ENCODE measurements at regions not wholly inside any gene's neighbourhood (a gene's known extent, or its start where the extent isn't known, plus 50 kb on each side); places are given as distances from the start of the nearest gene placed in this dataset.

GRCh38 chr1:110778821-110779220, 94.1 kb upstream of the CD53 start:
- H3K9me3 ChIP-seq (ENCODE audit: control insufficient read depth, low read length, poor library complexity, severe bottlenecking), result no peaks in the 10 kb centered on the region
- Mint-ChIP-seq H3K36me3 (ENCODE audit: low read depth) (peaks cover 10% of the 10 kb centered on the region), H3K4me3 (no peak overlapping the region), H3K4me1 (peaks cover 26% of the 10 kb centered on the region), H3K27me3 (peaks cover 5% of the 10 kb centered on the region), H3K27ac (no peak overlapping the region)
- DNase-seq, result no peak
- ATAC-seq, result no peak

GRCh38 chr1:110777228-110777627, 95.7 kb upstream of the CD53 start:
- no peaks in the 10 kb centered on the region for H3K9me3 ChIP-seq (ENCODE audit: control insufficient read depth, low read length, poor library complexity, severe bottlenecking)
- Mint-ChIP-seq H3K4me1 (peaks cover 16% of the 10 kb centered on the region), H3K27me3 (peaks cover 10% of the 10 kb centered on the region), H3K27ac (no peak overlapping the region), H3K36me3 (ENCODE audit: low read depth) (peaks cover 10% of the 10 kb centered on the region), H3K4me3 (no peak overlapping the region)
- no peak for DNase-seq
- no peak for ATAC-seq

GRCh38 chr1:110774398-110774797, 98.5 kb upstream of the CD53 start:
- DNase-seq, result no peak
- Mint-ChIP-seq H3K36me3 (ENCODE audit: low read depth) (peaks cover 10% of the 10 kb centered on the region), H3K4me1 (peaks cover 7% of the 10 kb centered on the region), H3K4me3 (no peak overlapping the region), H3K27ac (no peak overlapping the region), H3K27me3 (peaks cover 22% of the 10 kb centered on the region)
- H3K9me3 ChIP-seq (ENCODE audit: control insufficient read depth, low read length, poor library complexity, severe bottlenecking), result no peaks in the 10 kb centered on the region
- ATAC-seq, result no peak

- peaks cover 7% of the 10 kb centered on the region for H3K36me3 Mint-ChIP-seq (ENCODE audit: low read depth)
- H3K27ac Mint-ChIP-seq, result no peak overlapping the region
- H3K4me3 Mint-ChIP-seq, result no peak overlapping the region
- no peak for DNase-seq
- no peak for ATAC-seq
- peaks cover 24% of the 10 kb centered on the region for H3K27me3 Mint-ChIP-seq
- H3K4me1 Mint-ChIP-seq, result peaks cover 4% of the 10 kb centered on the region
- H3K9me3 ChIP-seq (ENCODE audit: control insufficient read depth, low read length, poor library complexity, severe bottlenecking), result no peaks in the 10 kb centered on the region
These were observed 99.1 kb upstream of the KCNA3 start for GRCh38 chr1:110773813-110774212.

GRCh38 chr1:110771245-110772022, 96.7 kb upstream of the KCNA3 start:
- peaks cover 2% of the 10 kb centered on the region for H3K4me1 Mint-ChIP-seq
- H3K27ac Mint-ChIP-seq, result no peak overlapping the region
- no peak for ATAC-seq
- DNase-seq, result no peak
- H3K9me3 ChIP-seq (ENCODE audit: control insufficient read depth, low read length, poor library complexity, severe bottlenecking), result no peaks in the 10 kb centered on the region
- H3K27me3 Mint-ChIP-seq, result peaks cover 38% of the 10 kb centered on the region
- no peak overlapping the region for H3K4me3 Mint-ChIP-seq
- H3K36me3 Mint-ChIP-seq (ENCODE audit: low read depth), result peaks cover 4% of the 10 kb centered on the region

- no peaks in the 10 kb centered on the region for H3K36me3 Mint-ChIP-seq (ENCODE audit: low read depth)
- peaks cover 5% of the 10 kb centered on the region for H3K4me1 Mint-ChIP-seq
- H3K27ac Mint-ChIP-seq, result no peak overlapping the region
- H3K4me3 Mint-ChIP-seq, result no peak overlapping the region
- H3K9me3 ChIP-seq (ENCODE audit: control insufficient read depth, low read length, poor library complexity, severe bottlenecking), result no peaks in the 10 kb centered on the region
- ATAC-seq (no peak), DNase-seq (no peak)
- peaks cover 38% of the 10 kb centered on the region for H3K27me3 Mint-ChIP-seq
These were observed 96.1 kb upstream of the KCNA3 start for GRCh38 chr1:110770832-110771231.

- no peak overlapping the region for H3K4me3 Mint-ChIP-seq
- DNase-seq (no peak), ATAC-seq (no peak)
- H3K27me3 Mint-ChIP-seq, result peaks cover 38% of the 10 kb centered on the region
- H3K36me3 Mint-ChIP-seq (ENCODE audit: low read depth), result no peaks in the 10 kb centered on the region
- no peaks in the 10 kb centered on the region for H3K9me3 ChIP-seq (ENCODE audit: control insufficient read depth, low read length, poor library complexity, severe bottlenecking)
- H3K27ac Mint-ChIP-seq, result no peak overlapping the region
- H3K4me1 Mint-ChIP-seq, result peaks cover 9% of the 10 kb centered on the region
These were observed 93.9 kb upstream of the KCNA3 start for GRCh38 chr1:110768605-110769004.

GRCh38 chr1:110766336-110766647, 91.6 kb upstream of the KCNA3 start:
- Mint-ChIP-seq H3K27ac (no peak overlapping the region), H3K4me3 (no peak overlapping the region), H3K4me1 (peaks cover 7% of the 10 kb centered on the region), H3K27me3 (peaks cover 31% of the 10 kb centered on the region), H3K36me3 (ENCODE audit: low read depth) (no peaks in the 10 kb centered on the region)
- ATAC-seq, result no peak
- no peaks in the 10 kb centered on the region for H3K9me3 ChIP-seq (ENCODE audit: control insufficient read depth, low read length, poor library complexity, severe bottlenecking)
- DNase-seq, result no peak

- peaks cover 7% of the 10 kb centered on the region for H3K4me1 Mint-ChIP-seq
- peaks cover 31% of the 10 kb centered on the region for H3K27me3 Mint-ChIP-seq
- no peak overlapping the region for H3K27ac Mint-ChIP-seq
- no peaks in the 10 kb centered on the region for H3K36me3 Mint-ChIP-seq (ENCODE audit: low read depth)
- ATAC-seq (peak; percentile 81), DNase-seq (peak in 2 of 3 donors; percentile 24 to 39)
- no peak overlapping the region for H3K4me3 Mint-ChIP-seq
- H3K9me3 ChIP-seq (ENCODE audit: control insufficient read depth, low read length, poor library complexity, severe bottlenecking), result no peaks in the 10 kb centered on the region
These were observed 91.0 kb upstream of the KCNA3 start for GRCh38 chr1:110765640-110766335.

GRCh38 chr1:110763149-110763548, 88.4 kb upstream of the KCNA3 start:
- Mint-ChIP-seq H3K4me1 (peaks cover 7% of the 10 kb centered on the region), H3K4me3 (no peak overlapping the region), H3K27ac (no peak overlapping the region), H3K27me3 (peaks cover 20% of the 10 kb centered on the region), H3K36me3 (ENCODE audit: low read depth) (no peaks in the 10 kb centered on the region)
- DNase-seq, result no peak
- H3K9me3 ChIP-seq (ENCODE audit: control insufficient read depth, low read length, poor library complexity, severe bottlenecking), result no peaks in the 10 kb centered on the region
- no peak for ATAC-seq

- ATAC-seq, result no peak
- no peak overlapping the region for H3K4me3 Mint-ChIP-seq
These were observed 85.6 kb upstream of the KCNA3 start for GRCh38 chr1:110760321-110760720.

GRCh38 chr1:110756506-110756905, 81.8 kb upstream of the KCNA3 start:
- Mint-ChIP-seq H3K27ac (no peak overlapping the region), H3K4me3 (no peak overlapping the region), H3K27me3 (peaks cover 24% of the 10 kb centered on the region), H3K4me1 (no peaks in the 10 kb centered on the region), H3K36me3 (ENCODE audit: low read depth) (no peaks in the 10 kb centered on the region)
- DNase-seq, result no peak
- no peaks in the 10 kb centered on the region for H3K9me3 ChIP-seq (ENCODE audit: control insufficient read depth, low read length, poor library complexity, severe bottlenecking)
- no peak for ATAC-seq

More at GRCh38 chr1:110760321-110760720, 85.6 kb upstream of the KCNA3 start:
- no peak overlapping the region for H3K27ac Mint-ChIP-seq
- H3K36me3 Mint-ChIP-seq (ENCODE audit: low read depth), result no peaks in the 10 kb centered on the region
- H3K9me3 ChIP-seq (ENCODE audit: control insufficient read depth, low read length, poor library complexity, severe bottlenecking), result no peaks in the 10 kb centered on the region
- H3K4me1 Mint-ChIP-seq, result peaks cover 3% of the 10 kb centered on the region
- H3K27me3 Mint-ChIP-seq, result peaks cover 24% of the 10 kb centered on the region
- no peak for DNase-seq

- Mint-ChIP-seq H3K4me1 (no peaks in the 10 kb centered on the region), H3K27ac (no peak overlapping the region), H3K4me3 (no peak overlapping the region), H3K36me3 (ENCODE audit: low read depth) (no peaks in the 10 kb centered on the region), H3K27me3 (peaks cover 26% of the 10 kb centered on the region)
- no peak for DNase-seq
- H3K9me3 ChIP-seq (ENCODE audit: control insufficient read depth, low read length, poor library complexity, severe bottlenecking), result no peaks in the 10 kb centered on the region
- no peak for ATAC-seq
These were observed 78.4 kb upstream of the KCNA3 start for GRCh38 chr1:110752941-110753725.
